ENCODE measurements at regions not wholly inside any gene's neighbourhood (a gene's known extent, or its start where the extent isn't known, plus 50 kb on each side); places are given as distances from the start of the nearest gene placed in this dataset.
"Not testable (repeated sequence)": the region's sequence is repeated elsewhere in the genome, so short reads cannot be mapped to it uniquely, and the experiment has no call there.

DNA sequence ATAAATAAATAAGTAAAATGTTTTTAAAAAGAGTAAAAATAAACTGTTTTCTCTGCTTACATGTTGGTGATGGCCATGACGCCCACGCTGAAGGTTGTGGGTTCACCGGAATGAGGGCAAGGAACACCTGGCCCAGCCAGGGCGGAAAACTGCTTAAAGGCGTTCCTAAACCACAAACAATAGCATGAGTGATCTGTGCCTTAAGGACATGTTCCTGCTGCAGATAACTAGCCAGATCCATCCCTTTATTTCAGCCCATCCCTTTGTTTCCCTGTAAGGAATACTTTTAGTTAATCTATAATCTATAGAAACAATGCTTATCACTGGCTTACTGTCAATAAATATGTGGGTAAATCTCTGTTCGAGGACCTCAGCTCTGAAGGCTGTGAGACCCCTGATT is 63.3 kb upstream of the CEP78 start:
- not testable (repeated sequence) for DNase-seq

DNA sequence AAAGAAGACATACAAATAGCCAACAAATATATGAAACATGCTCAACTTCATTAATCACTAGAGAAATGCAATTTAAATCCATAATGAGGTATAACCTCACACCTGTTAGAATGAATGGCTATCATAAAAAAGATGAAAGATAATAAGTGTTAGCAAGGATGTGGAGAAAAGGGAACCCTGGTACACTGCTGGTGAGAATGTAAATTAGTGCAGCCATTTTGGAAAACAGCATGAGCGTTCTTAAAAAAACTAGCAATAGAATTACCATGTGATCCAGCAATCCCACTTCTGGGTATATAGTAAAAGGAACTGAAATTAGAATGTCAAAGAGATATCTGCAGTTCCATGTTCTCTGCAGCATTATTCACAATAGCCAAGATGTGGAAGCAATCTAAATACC is 64.2 kb upstream of the CEP78 start:
- DNase-seq = peak; percentile 28 to 68 (median 47)

GRCh38 chr9:78169125-78169524 is 66.8 kb upstream of the CEP78 start:
- DNase-seq = no peak

DNA sequence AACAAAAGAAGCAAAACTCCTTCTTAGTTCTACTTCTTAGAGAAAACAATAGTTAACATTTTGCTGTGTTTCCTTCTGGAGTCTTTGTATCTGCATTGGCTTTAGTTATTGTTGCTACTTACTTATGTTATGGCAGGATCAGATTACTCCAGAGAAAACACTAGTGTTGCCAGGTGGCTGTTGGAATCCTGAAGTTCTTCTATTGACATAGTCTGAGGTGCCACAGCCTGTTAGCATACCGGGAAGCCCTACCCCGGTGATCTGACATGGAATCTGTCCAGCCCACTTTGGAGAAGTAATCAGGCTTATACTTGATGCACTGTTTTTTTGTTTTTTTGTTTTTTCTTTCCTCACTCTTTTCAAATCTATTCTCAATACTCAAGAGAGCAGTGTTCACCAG is 68.5 kb upstream of the CEP78 start:
- DNase-seq = no peak

GRCh38 chr9:78163834-78164233 is 72.0 kb upstream of the CEP78 start:
- DNase-seq = no peak

GRCh38 chr9:78158286-78158685 is 77.6 kb upstream of the CEP78 start:
- DNase-seq = peak in 3 of 4 experiments; percentile 9 to 56 (median 54)

DNA sequence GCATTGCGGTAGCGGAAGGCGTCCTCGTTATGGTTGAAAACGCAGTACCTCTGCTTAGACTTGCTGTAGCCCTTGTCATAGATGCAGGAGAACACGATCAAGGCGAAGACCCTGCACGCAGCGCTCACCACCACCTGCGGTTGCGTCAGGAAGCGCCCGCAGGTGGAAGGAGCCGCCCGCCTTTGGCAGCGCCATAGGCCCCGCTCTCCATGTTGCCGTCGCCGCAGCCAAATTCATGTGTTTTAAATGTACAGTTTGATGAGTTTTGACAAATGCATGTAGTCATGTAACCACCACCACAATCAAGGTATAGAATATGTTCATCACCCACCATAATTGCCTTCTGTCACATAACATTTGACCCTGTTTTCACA is 84.9 kb upstream of the CEP78 start:
- DNase-seq = no peak

GRCh38 chr9:78150312-78150982 is 85.4 kb upstream of the CEP78 start:
- DNase-seq = no peak

- DNase-seq = peak in 2 of 4 experiments; percentile 11 to 15
Measured at GRCh38 chr9:78149702-78150291, 86.1 kb upstream of the CEP78 start.

GRCh38 chr9:78146241-78146640 is 89.6 kb upstream of the CEP78 start:
- no peak for DNase-seq

DNA sequence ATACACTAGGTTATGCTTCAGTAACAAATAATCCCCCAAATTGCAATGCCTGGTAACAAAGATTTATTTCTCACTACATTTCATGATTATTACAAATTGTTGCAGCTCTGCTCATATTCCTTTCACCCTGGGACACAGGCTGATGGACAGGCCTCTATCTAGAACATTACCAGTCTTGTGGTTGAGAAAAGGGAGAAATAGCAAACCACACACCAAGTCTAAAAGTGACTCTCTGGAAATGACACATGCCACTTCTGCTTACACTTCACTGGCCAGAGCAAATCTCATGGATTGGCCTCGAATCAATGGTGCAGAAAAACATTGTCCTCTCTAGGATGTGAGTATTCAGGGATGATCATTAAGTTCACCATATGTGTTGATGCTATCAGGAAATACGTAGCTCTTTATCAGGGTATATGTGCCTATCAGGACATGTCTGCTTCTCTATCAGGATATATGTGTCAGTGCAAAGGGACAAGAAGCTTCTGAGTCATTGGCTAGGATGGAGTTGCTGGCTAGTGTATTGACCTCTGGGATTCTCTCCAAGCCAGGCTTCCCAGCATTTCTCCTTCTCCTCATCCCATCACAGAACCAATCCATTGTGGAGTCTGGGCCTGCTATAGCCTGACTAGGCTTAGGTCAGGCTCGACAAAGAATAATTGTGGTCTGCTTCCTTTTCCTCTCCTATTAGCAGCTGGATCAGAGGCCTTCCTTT is 91.1 kb upstream of the CEP78 start:
- peak; percentile 3 to 55 (median 36) for DNase-seq

GRCh38 chr9:78144008-78144381 is 91.9 kb upstream of the CEP78 start:
- no peak for DNase-seq

- DNase-seq = no peak
Measured at GRCh38 chr9:78143281-78144007, 92.4 kb upstream of the CEP78 start.

- DNase-seq = not testable (repeated sequence)
Measured at GRCh38 chr9:78142264-78142663, 93.6 kb upstream of the CEP78 start.

DNA sequence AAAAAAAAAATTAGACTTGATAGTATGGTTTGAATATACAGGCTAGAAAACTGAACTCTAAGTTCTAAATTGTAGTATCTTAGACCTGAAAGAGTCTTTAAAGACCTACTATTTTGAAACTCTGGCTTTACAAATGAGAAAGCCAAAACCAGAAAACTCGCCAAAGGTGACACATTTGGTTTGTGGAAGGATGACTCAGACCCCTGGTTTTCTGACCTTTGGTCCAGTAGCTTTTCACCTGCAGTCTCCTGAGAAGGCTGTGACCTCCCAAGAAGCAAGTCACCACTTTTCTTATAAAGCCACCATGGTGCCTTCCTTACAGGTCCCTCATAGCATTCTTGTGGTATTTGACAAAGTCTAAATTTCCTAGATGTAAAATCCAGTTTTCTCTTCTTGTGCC is 102.1 kb upstream of the CEP78 start:
- DNase-seq = no peak

DNA sequence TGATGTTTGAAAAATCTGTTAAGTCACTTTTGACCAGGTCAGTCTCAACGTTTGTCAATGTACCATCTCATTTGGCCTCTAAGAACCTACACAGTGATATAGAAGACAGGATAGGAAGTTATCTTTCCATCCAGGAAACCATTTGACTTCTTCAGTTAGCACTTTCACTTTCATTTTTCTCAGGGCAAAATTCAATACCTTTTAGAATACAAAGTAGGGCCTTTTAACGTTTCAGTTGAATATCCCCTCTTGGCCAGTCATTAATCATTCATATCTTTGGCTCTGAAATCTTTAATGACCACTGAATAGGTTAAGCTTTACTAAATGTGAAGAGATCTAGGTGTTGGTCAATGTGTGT is 101.1 kb upstream of the GNAQ start:
- DNase-seq = peak in 1 of 4 experiments; percentile 32

DNA sequence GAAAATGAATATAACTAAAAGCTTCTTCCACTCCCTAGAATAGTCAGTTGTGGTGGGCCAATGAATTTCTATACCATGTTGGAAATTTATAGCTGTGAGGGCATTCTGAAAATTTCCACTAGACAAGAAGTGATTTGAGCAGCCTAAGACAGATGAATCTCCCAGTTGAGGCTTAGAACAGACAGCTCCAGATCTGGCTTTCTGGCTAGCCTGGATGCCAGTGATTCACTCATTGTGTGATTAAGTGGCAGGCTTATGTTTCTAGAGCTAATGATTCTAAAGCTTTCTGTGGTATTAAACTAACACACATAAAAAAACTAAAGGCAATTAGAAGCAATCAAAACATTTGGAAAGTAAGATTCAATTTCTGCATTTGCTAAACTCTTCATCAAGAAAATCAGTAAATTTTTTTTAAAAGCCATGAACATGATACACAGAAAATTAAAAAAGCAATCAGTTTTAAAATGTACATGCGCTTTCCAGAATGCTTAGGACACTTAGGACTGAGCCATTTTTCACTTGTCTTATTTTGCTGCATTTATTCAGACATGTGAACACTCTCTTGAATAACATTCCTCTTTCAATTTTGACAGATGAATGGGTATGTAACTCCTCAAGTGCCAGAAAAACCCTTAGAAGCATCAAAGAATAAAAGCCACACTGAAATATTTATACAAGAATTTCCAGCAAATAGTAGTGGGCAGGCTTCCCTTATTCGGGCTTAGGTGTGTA is 100.5 kb upstream of the GNAQ start:
- no peak for DNase-seq

GRCh38 chr9:78130853-78131252 is 99.2 kb upstream of the GNAQ start:
- no peak for DNase-seq

DNA sequence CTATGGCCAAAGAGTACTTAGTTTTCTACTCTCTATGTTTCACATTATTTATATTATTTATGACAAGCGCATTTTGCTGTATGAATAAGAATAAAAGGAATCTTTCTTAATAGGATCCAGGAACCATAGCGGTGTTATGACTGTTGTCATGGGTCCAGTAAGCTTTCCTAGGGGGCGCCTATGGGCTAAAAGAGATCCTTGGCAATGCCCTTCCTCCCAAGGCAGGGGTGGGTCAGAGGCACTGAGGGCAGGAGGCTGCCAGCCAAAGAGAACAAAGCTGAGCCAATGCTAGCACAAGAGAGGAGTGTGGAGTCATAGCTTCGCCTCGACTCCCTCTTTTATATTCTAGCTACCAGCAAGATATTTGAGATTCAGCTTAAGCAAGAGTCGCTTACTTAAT is 98.4 kb upstream of the GNAQ start:
- peak in 3 of 4 experiments; percentile 23 to 32 (median 28) for DNase-seq

GRCh38 chr9:78127279-78128225 is 95.9 kb upstream of the GNAQ start:
- DNase-seq = no peak

DNA sequence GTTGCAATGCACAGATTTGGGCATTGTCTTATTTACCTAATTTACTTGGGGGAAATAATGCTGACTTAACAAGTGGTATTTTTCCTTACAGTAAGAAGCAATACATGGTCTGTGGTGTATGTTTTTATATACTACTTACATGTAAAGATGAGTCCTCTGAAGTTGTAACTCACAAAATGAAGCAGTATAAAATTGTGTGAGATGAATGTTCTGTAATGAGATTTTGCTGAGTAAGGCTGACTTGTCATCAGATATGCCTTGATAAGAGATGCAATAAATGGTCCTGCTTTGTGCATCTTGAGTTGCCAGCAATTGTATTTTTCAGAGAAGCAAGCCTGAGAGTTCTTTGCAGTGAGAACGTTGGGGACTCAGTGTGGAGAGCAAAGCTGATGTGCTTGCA is 92.2 kb upstream of the GNAQ start:
- DNase-seq = no peak

GRCh38 chr9:78122631-78123030 is 91.0 kb upstream of the GNAQ start:
- no peak for DNase-seq
